Gastroesophageal sphincter (tissue), 3 donors: ENCODE measurements at regions not wholly inside any gene's neighbourhood (a gene's known extent, or its start where the extent isn't known, plus 50 kb on each side); places are given as distances from the start of the nearest gene placed in this dataset.

Experiments
- CTCF ChIP-seq, 4 experiments: fragments of 200-600 bp in 2 of 4; fragments of 450-650 bp in 2 of 4; sonication (generic) in 1 of 4; IDR thresholded peaks; one replicate each; pipeline ENCODE4 v1.5.1; 2017 to 2019; ENCODE audit warnings: antibody characterized with exemption in 4 of 4, mild to moderate bottlenecking in 2 of 4, moderate library complexity in 2 of 4
- POLR2A ChIP-seq, 2 donors: fragments of 450-650 bp; IDR thresholded peaks; one replicate each; pipeline ENCODE4 v1.6.1; 2017; ENCODE audit warnings: antibody characterized with exemption in 2 of 2, mild to moderate bottlenecking in 2 of 2, moderate library complexity in 1 of 2
- POLR2AphosphoS5 ChIP-seq: sonication (generic); formaldehyde crosslinking; IDR thresholded peaks from one replicate; pipeline ENCODE4 v1.6.1; 2017; ENCODE audit warnings: antibody characterized with exemption

GRCh38 chr9:79377339-79377855 lies 194.4 kb upstream of the TLE4 start:
- TF ChIP-seq CTCF (IDR thresholded peaks at IDR 0.05), result no peak
- TF ChIP-seq POLR2A (IDR thresholded peaks at IDR 0.05), result no peak
- TF ChIP-seq POLR2AphosphoS5, result no peak
